ENCODE measurements at regions not wholly inside any gene's neighbourhood (a gene's known extent, or its start where the extent isn't known, plus 50 kb on each side); places are given as distances from the start of the nearest gene placed in this dataset.

GRCh38 chr18:67133669-67134068, 382.9 kb downstream of the DSEL start:
- DNase-seq (ENCODE audit: low read depth, low spot score) (no peak), ATAC-seq (no peak)
- Histone ChIP-seq H3K4me2 (ENCODE audit: low read length) (no peak overlapping the region), H3K36me3 (ENCODE audit: control insufficient read depth in 1 of 2, insufficient read depth in 2 of 2, low read length in 2 of 2) (no peaks in the 10 kb centered on the region), H3K4me3 (replicated peaks in 1 of 2; ENCODE audit: low read depth in 1 of 2, low read length in 2 of 2) (no peak overlapping the region), H3K79me2 (ENCODE audit: insufficient read depth, low read length) (no peaks in the 10 kb centered on the region), H3K27ac (ENCODE audit: low read depth, low read length) (no peak overlapping the region), H3K9me3 (ENCODE audit: control insufficient read depth in 1 of 2, insufficient read depth in 1 of 2, low read depth in 1 of 2, low read length in 2 of 2) (peaks cover 6 to 23% of the 10 kb centered on the region in 2 experiments; a peak in 2 of 4 replicates), H3K27me3 (ENCODE audit: insufficient read depth, low read length) (no peaks in the 10 kb centered on the region), H4K20me1 (ENCODE audit: insufficient read depth) (no peaks in the 10 kb centered on the region), H2AFZ (ENCODE audit: low read depth, low read length, poor library complexity, severe bottlenecking) (no peak overlapping the region), H3K9ac (ENCODE audit: low read length) (no peak overlapping the region), H3K9me2 (ENCODE audit: insufficient read depth) (no peaks in the 10 kb centered on the region), H3K4me1 (ENCODE audit: control insufficient read depth in 1 of 2, insufficient read depth in 2 of 2, low read length in 2 of 2) (no peaks in the 10 kb centered on the region)
- TF ChIP-seq POLR2A (IDR thresholded peaks at IDR 0.05; ENCODE audit: borderline replicate concordance, extremely low read depth, insufficient read depth, insufficient read length) (no peak), EZH2 (IDR thresholded peaks at IDR 0.05) (no peak), ELF1 (IDR thresholded peaks at IDR 0.05; ENCODE audit: borderline replicate concordance, low read depth) (no peak), CBX3 (IDR thresholded peaks at IDR 0.05; ENCODE audit: low read depth) (no peak), EGR1 (IDR thresholded peaks at IDR 0.05; ENCODE audit: low read depth) (no peak), POLR2AphosphoS5 (IDR thresholded peaks at IDR 0.05; ENCODE audit: low read depth, low read length) (no peak), TCF7L2 (IDR thresholded peaks at IDR 0.05; ENCODE audit: borderline replicate concordance, extremely low read depth, insufficient read depth, insufficient read length) (no peak), ATF3 (IDR thresholded peaks at IDR 0.05) (no peak), FOSL1 (IDR thresholded peaks at IDR 0.05; ENCODE audit: low read depth) (no peak), CEBPB (IDR thresholded peaks at IDR 0.05; ENCODE audit: low read depth) (no peak), RAD21 (IDR thresholded peaks at IDR 0.05; ENCODE audit: low read depth) (no peak), ZBTB33 (IDR thresholded peaks at IDR 0.05; ENCODE audit: extremely low read depth, insufficient replicate concordance, low read length) (no peak), SIN3A (IDR thresholded peaks at IDR 0.05; ENCODE audit: low read depth) (no peak), YY1 (IDR thresholded peaks at IDR 0.05; ENCODE audit: extremely low read depth, insufficient replicate concordance, low read depth, low read length) (no peak), EZH2phosphoT487 (IDR thresholded peaks at IDR 0.05; ENCODE audit: borderline replicate concordance) (no peak), JUND (IDR thresholded peaks at IDR 0.05) (no peak), ZNF274 (IDR thresholded peaks at IDR 0.05; ENCODE audit: low read depth, low read length) (no peak), SP1 (IDR thresholded peaks at IDR 0.05; ENCODE audit: low read depth) (no peak), CTCF (IDR thresholded peaks at IDR 0.05 in 2 of 3, conservative IDR thresholded peaks at IDR 0.05 in 1 of 3; ENCODE audit: borderline replicate concordance in 1 of 3, insufficient read depth in 1 of 3, low read depth in 2 of 3, low read length in 2 of 3) (no peak)
- ChIA-PET RAD21 (ENCODE audit: low non-redundant PET in 1 of 2, low total read pairs in 2 of 2, uncharacterized antibody in 2 of 2, unreplicated experiment in 2 of 2) (no interaction called here), CTCF (no interaction called here), POLR2A (no interaction called here)
- no TSS peak for BruUV-seq (replicated peaks)
- intact Hi-C loops (cut with micrococcal nuclease) = no loop called here

Data from HCT116 (cell line).